A673 (cell line): ENCODE measurements at regions not wholly inside any gene's neighbourhood (a gene's known extent, or its start where the extent isn't known, plus 50 kb on each side); places are given as distances from the start of the nearest gene placed in this dataset.

Experiments
- EZH2 ChIP-seq: fragments of 200-600 bp; sonication (generic); IDR thresholded peaks from 2 replicates; pipeline ENCODE4 v1.6.1; 2017; ENCODE audit warnings: borderline replicate concordance, low read depth, mild to moderate bottlenecking, mixed read lengths, antibody characterized with exemption, low read length; ENCODE audit not compliant: poor library complexity, severe bottlenecking
- TF ChIP-seq, protein P1 (sequence below): fragments of 300-800, 200-600 bp; sonication (generic); conservative IDR thresholded peaks from 2 replicates; pipeline ENCODE4 v1.5.1; 2017; ENCODE audit warnings: low read depth, mild to moderate bottlenecking, antibody characterized with exemption, low read length, moderate library complexity, mixed read lengths

DNA sequence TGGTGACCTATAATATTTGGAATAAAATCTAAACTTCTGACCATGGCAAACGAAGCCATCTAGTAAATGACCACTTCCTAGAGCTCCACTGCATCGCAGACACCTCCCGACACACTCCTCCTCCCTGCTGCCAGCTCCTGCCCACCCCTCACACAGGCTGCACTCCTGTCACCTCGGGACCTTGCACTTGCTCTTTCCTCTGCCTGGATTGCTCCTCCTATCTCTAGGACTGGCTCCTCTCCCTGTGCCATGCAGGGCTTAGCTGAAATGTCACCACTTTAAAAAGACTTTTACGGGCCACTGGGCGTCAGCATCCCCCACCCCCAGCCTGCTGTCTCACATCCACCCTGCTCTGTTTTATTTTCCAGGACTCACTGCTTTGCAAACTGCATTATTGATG lies 87.6 kb upstream of the MC3R start:
- TF ChIP-seq, protein P1, sequence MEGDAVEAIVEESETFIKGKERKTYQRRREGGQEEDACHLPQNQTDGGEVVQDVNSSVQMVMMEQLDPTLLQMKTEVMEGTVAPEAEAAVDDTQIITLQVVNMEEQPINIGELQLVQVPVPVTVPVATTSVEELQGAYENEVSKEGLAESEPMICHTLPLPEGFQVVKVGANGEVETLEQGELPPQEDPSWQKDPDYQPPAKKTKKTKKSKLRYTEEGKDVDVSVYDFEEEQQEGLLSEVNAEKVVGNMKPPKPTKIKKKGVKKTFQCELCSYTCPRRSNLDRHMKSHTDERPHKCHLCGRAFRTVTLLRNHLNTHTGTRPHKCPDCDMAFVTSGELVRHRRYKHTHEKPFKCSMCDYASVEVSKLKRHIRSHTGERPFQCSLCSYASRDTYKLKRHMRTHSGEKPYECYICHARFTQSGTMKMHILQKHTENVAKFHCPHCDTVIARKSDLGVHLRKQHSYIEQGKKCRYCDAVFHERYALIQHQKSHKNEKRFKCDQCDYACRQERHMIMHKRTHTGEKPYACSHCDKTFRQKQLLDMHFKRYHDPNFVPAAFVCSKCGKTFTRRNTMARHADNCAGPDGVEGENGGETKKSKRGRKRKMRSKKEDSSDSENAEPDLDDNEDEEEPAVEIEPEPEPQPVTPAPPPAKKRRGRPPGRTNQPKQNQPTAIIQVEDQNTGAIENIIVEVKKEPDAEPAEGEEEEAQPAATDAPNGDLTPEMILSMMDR = no peak
- no peak for TF ChIP-seq EZH2
